Posterior vena cava (tissue), 2 donors: ENCODE measurements at regions not wholly inside any gene's neighbourhood (a gene's known extent, or its start where the extent isn't known, plus 50 kb on each side); places are given as distances from the start of the nearest gene placed in this dataset.

ENCODE experiments used
- DNase-seq: peaks from one replicate; pipeline ENCODE4 v3.0.0-alpha.2; 2020; ENCODE audit warnings: low spot score
- intact Hi-C, 2 donors: fragments of 100-400 bp; cut with DNase I; formaldehyde crosslinking; loops; one replicate each; pipeline versions ENCODE4 v1.14.1 to v1.14.2; 2022 to 2023
- donor health status: DM: yes; HTN: yes; CAD: no.
- donor health status: DM: yes; HTN: yes; CAD: no.

GRCh38 chr5:120062515-120062917, 401.6 kb upstream of the PRR16 start:
- intact Hi-C loops = no loop called here
- DNase-seq = no peak

GRCh38 chr5:120072068-120072761, 391.9 kb upstream of the PRR16 start:
- intact Hi-C loops = no loop called here
- no peak for DNase-seq

- intact Hi-C loops = no loop called here
- DNase-seq = no peak
Observed at GRCh38 chr5:120073722-120074121, 390.4 kb upstream of the PRR16 start.

- intact Hi-C loops = no loop called here
- no peak for DNase-seq
Observed at GRCh38 chr5:120080781-120081180, 383.3 kb upstream of the PRR16 start.

- intact Hi-C loops = no loop called here
- no peak for DNase-seq
Observed at GRCh38 chr5:120082316-120083068, 381.6 kb upstream of the PRR16 start.

- intact Hi-C loops = no loop called here
- DNase-seq = no peak
Observed at GRCh38 chr5:120083851-120084542, 380.1 kb upstream of the PRR16 start.

GRCh38 chr5:120084543-120084870, 379.6 kb upstream of the PRR16 start:
- no peak for DNase-seq
- intact Hi-C loops = no loop called here

- no peak for DNase-seq
- intact Hi-C loops = loop anchor here in 1 of 2 donors (2.0 kb wide), 1 partner anchor 27 kb away; no protein-coding TSS in a partner anchor
Observed at GRCh38 chr5:120086081-120086480, 378.0 kb upstream of the PRR16 start.

- intact Hi-C loops = no loop called here
- no peak for DNase-seq
Observed at GRCh38 chr5:120088412-120088811, 375.7 kb upstream of the PRR16 start.

- no peak for DNase-seq
- intact Hi-C loops = no loop called here
Observed at GRCh38 chr5:120088836-120089235, 375.3 kb upstream of the PRR16 start.

- no peak for DNase-seq
- intact Hi-C loops = no loop called here
Observed at GRCh38 chr5:120091376-120091948, 372.6 kb upstream of the PRR16 start.

GRCh38 chr5:120092649-120093048, 371.5 kb upstream of the PRR16 start:
- no peak for DNase-seq
- intact Hi-C loops = no loop called here

GRCh38 chr5:120093178-120093577, 370.9 kb upstream of the PRR16 start:
- intact Hi-C loops = no loop called here
- DNase-seq = no peak

- intact Hi-C loops = no loop called here
- DNase-seq = no peak
Observed at GRCh38 chr5:120096413-120096812, 367.7 kb upstream of the PRR16 start.

- DNase-seq = no peak
- intact Hi-C loops = no loop called here
Observed at GRCh38 chr5:120098426-120098825, 365.7 kb upstream of the PRR16 start.

GRCh38 chr5:120098902-120099535, 365.1 kb upstream of the PRR16 start:
- intact Hi-C loops = no loop called here
- no peak for DNase-seq

- no peak for DNase-seq
- intact Hi-C loops = no loop called here
Observed at GRCh38 chr5:120101771-120102170, 362.3 kb upstream of the PRR16 start.

GRCh38 chr5:120103495-120103894, 360.6 kb upstream of the PRR16 start:
- intact Hi-C loops = no loop called here
- no peak for DNase-seq

- DNase-seq = no peak
Observed at GRCh38 chr5:120106912-120107525, 357.1 kb upstream of the PRR16 start.

More at GRCh38 chr5:120106912-120107525, 357.1 kb upstream of the PRR16 start:
- intact Hi-C loops = no loop called here
